HEK293 (cell line): ENCODE measurements at regions not wholly inside any gene's neighbourhood (a gene's known extent, or its start where the extent isn't known, plus 50 kb on each side); places are given as distances from the start of the nearest gene placed in this dataset.

ENCODE experiments used
- CTCF ChIA-PET: fragments of 350-600 bp; formaldehyde crosslinking; extraction: SDS; loops from one replicate; lab custom pipeline; 2021; ENCODE audit warnings: antibody characterized with exemption; lab: Yijun Ruan, JAX
- POLR2A ChIA-PET: fragments of 300-600 bp; formaldehyde crosslinking; extraction: SDS; loops from one replicate; lab custom pipeline; 2020; ENCODE audit warnings: antibody characterized with exemption, inconsistent platforms; lab: Yijun Ruan, JAX
- H3K27ac ChIP-seq: fragments of 200-500 bp; sonication (Bioruptor generic); 2 replicates; pipeline ENCODE4 v1.5.1; 2014; ENCODE audit warnings: low read depth, low read length, control low read depth, inconsistent platforms; ENCODE audit errors: extremely low read depth
- H3K36me3 ChIP-seq, 2 experiments: fragments of 200-500 bp in 1 of 2; sonication (Bioruptor generic) in 1 of 2; 1 replicate in 1 of 2; 2 replicates in 1 of 2; pipeline ENCODE4 v1.5.1; 2014 to 2017; ENCODE audit warnings: inconsistent platforms in 2 of 2, low read length in 2 of 2; ENCODE audit not compliant: control insufficient read depth in 2 of 2, insufficient read depth in 1 of 2
- H3K4me1 ChIP-seq: fragments of 200-500 bp; sonication (Bioruptor generic); 2 replicates; pipeline ENCODE4 v1.5.1; 2014; ENCODE audit warnings: mild to moderate bottlenecking, low read length, inconsistent platforms; ENCODE audit not compliant: control insufficient read depth, insufficient read depth
- H3K4me3 ChIP-seq: 2 replicates; pipeline ENCODE4 v1.5.1; 2011; ENCODE audit warnings: low read depth, mild to moderate bottlenecking, control low read depth, low read length, moderate library complexity
- H3K9me3 ChIP-seq: fragments of 200-500 bp; sonication (Bioruptor generic); 2 replicates; pipeline ENCODE4 v1.5.1; 2014; ENCODE audit warnings: low read depth, low read length, inconsistent platforms; ENCODE audit not compliant: control insufficient read depth, insufficient read depth
- MYNN ChIP-seq: fragments of 450-650 bp; formaldehyde crosslinking; IDR thresholded peaks from 2 replicates; pipeline ENCODE4 v1.5.1; 2016; ENCODE audit warnings: missing biosample characterization, missing genetic modification characterization, borderline replicate concordance
- PATZ1 ChIP-seq: fragments of 450-650 bp; formaldehyde crosslinking; IDR thresholded peaks from 2 replicates; pipeline ENCODE4 v1.5.1; 2016; ENCODE audit warnings: missing biosample characterization, missing genetic modification characterization
- PRDM6 ChIP-seq: fragments of 450-650 bp; formaldehyde crosslinking; IDR thresholded peaks from 2 replicates; pipeline ENCODE4 v1.5.1; 2017; ENCODE audit warnings: missing biosample characterization, missing genetic modification characterization
- YY2 ChIP-seq: fragments of 450-650 bp; formaldehyde crosslinking; IDR thresholded peaks from 2 replicates; pipeline ENCODE4 v1.5.1; 2016; ENCODE audit warnings: missing biosample characterization, missing genetic modification characterization
- ZBTB10 ChIP-seq: fragments of 450-650 bp; formaldehyde crosslinking; IDR thresholded peaks from 2 replicates; pipeline ENCODE4 v1.5.1; 2016; ENCODE audit warnings: missing biosample characterization, missing genetic modification characterization
- ZBTB17 ChIP-seq: fragments of 450-650 bp; formaldehyde crosslinking; IDR thresholded peaks from 2 replicates; pipeline ENCODE4 v1.5.1; 2016; ENCODE audit warnings: missing biosample characterization, missing genetic modification characterization
- ZBTB44 ChIP-seq: fragments of 450-650 bp; IDR thresholded peaks from 2 replicates; pipeline ENCODE4 v1.5.1; 2018; ENCODE audit warnings: missing biosample characterization, mild to moderate bottlenecking, missing genetic modification characterization
- ZBTB48 ChIP-seq: fragments of 450-650 bp; formaldehyde crosslinking; IDR thresholded peaks from 2 replicates; pipeline ENCODE4 v1.5.1; 2016; ENCODE audit warnings: missing biosample characterization, missing genetic modification characterization
- ZNF112 ChIP-seq: fragments of 450-650 bp; formaldehyde crosslinking; IDR thresholded peaks from 2 replicates; pipeline ENCODE4 v1.5.0; 2017; ENCODE audit warnings: missing biosample characterization, missing genetic modification characterization
- ZNF214 ChIP-seq: fragments of 450-650 bp; formaldehyde crosslinking; IDR thresholded peaks from 2 replicates; pipeline ENCODE4 v1.5.1; 2017; ENCODE audit warnings: missing biosample characterization, mild to moderate bottlenecking, missing genetic modification characterization, borderline replicate concordance
- ZNF221 ChIP-seq: fragments of 450-650 bp; formaldehyde crosslinking; IDR thresholded peaks from 2 replicates; pipeline ENCODE4 v1.5.1; 2017; ENCODE audit warnings: missing biosample characterization, missing genetic modification characterization, borderline replicate concordance
- ZNF24 ChIP-seq: fragments of 450-650 bp; formaldehyde crosslinking; IDR thresholded peaks from 2 replicates; pipeline ENCODE4 v1.5.1; 2016; ENCODE audit warnings: missing biosample characterization, missing genetic modification characterization
- ZNF341 ChIP-seq: fragments of 450-650 bp; formaldehyde crosslinking; IDR thresholded peaks from 2 replicates; pipeline ENCODE4; 2016; ENCODE audit warnings: low read depth, missing biosample characterization, missing genetic modification characterization
- ZNF580 ChIP-seq: fragments of 450-650 bp; formaldehyde crosslinking; IDR thresholded peaks from 2 replicates; pipeline ENCODE4 v1.5.1; 2016; ENCODE audit warnings: missing biosample characterization, missing genetic modification characterization
- ZNF629 ChIP-seq: fragments of 450-650 bp; formaldehyde crosslinking; IDR thresholded peaks from 2 replicates; pipeline ENCODE4 v1.5.1; 2017; ENCODE audit warnings: missing biosample characterization, missing genetic modification characterization
- ZNF777 ChIP-seq: fragments of 450-650 bp; formaldehyde crosslinking; IDR thresholded peaks from 2 replicates; pipeline ENCODE4 v1.5.1; 2017; ENCODE audit warnings: missing biosample characterization, missing genetic modification characterization, borderline replicate concordance
- ZNF785 ChIP-seq: fragments of 450-650 bp; formaldehyde crosslinking; IDR thresholded peaks from 2 replicates; pipeline ENCODE4 v1.5.1; 2016; ENCODE audit warnings: missing biosample characterization, missing genetic modification characterization
- ZSCAN30 ChIP-seq: fragments of 450-650 bp; IDR thresholded peaks from 2 replicates; pipeline ENCODE4 v1.5.1; 2018; ENCODE audit warnings: missing biosample characterization, mild to moderate bottlenecking, missing genetic modification characterization, moderate library complexity
- TF ChIP-seq, protein P1 (sequence below): fragments of 450-650 bp; formaldehyde crosslinking; IDR thresholded peaks from 2 replicates; pipeline ENCODE4 v1.5.1; 2016; ENCODE audit warnings: missing biosample characterization, missing genetic modification characterization, low read depth
- TF ChIP-seq, protein P2 (sequence below): fragments of 450-650 bp; formaldehyde crosslinking; IDR thresholded peaks from 2 replicates; pipeline ENCODE4 v1.5.1; 2016; ENCODE audit warnings: missing biosample characterization, missing genetic modification characterization

DNA sequence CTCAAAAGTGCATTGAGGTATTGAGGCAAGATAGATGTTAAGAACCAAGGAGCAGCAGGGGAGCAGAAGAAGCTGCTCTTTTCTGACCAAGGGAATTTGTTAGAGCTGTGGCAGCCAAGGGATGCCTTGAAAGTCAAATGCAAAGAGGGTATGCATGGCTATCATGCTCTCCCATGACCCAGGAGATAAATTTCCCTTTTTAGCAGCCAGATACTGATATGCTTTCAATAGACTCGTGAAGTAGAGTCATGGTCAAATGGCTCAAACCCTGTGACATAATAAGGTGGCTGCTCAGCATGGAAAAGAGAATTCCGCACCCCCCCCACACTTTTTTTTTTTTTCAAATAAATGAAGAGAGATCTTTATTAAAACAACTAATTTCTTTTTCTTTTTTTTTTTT, 180.9 kb upstream of the ACTBL2 start:
- no peaks in the 10 kb centered on the region for H3K36me3 ChIP-seq
- ChIA-PET POLR2A (no interaction called here), CTCF (no interaction called here)
- TF ChIP-seq ZNF629: no peak
- TF ChIP-seq ZBTB48 (tag by site-specific recombination): no peak
- TF ChIP-seq MYNN (tag by site-specific recombination): no peak
- no peak for TF ChIP-seq ZNF341 (tag by site-specific recombination)
- no peak for TF ChIP-seq YY2 (tag by site-specific recombination)
- TF ChIP-seq ZBTB44 (tag by site-specific recombination): no peak
- TF ChIP-seq ZSCAN30 (tag by site-specific recombination): no peak
- TF ChIP-seq ZNF785: no peak
- TF ChIP-seq ZBTB17 (tag by site-specific recombination): no peak
- TF ChIP-seq PRDM6: no peak
- no peak for TF ChIP-seq ZNF24 (tag by site-specific recombination)
- TF ChIP-seq ZNF214: no peak
- no peak for TF ChIP-seq ZBTB10
- TF ChIP-seq ZNF777 (tag by site-specific recombination): no peak
- TF ChIP-seq ZNF580 (tag by site-specific recombination): no peak
- TF ChIP-seq PATZ1 (tag by site-specific recombination): no peak
- TF ChIP-seq, protein P1, sequence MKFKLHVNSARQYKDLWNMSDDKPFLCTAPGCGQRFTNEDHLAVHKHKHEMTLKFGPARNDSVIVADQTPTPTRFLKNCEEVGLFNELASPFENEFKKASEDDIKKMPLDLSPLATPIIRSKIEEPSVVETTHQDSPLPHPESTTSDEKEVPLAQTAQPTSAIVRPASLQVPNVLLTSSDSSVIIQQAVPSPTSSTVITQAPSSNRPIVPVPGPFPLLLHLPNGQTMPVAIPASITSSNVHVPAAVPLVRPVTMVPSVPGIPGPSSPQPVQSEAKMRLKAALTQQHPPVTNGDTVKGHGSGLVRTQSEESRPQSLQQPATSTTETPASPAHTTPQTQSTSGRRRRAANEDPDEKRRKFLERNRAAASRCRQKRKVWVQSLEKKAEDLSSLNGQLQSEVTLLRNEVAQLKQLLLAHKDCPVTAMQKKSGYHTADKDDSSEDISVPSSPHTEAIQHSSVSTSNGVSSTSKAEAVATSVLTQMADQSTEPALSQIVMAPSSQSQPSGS (tag by site-specific recombination): no peak
- no peak for TF ChIP-seq ZNF221 (tag by site-specific recombination)
- no peak for TF ChIP-seq ZNF112 (tag by site-specific recombination)
- TF ChIP-seq, protein P2, sequence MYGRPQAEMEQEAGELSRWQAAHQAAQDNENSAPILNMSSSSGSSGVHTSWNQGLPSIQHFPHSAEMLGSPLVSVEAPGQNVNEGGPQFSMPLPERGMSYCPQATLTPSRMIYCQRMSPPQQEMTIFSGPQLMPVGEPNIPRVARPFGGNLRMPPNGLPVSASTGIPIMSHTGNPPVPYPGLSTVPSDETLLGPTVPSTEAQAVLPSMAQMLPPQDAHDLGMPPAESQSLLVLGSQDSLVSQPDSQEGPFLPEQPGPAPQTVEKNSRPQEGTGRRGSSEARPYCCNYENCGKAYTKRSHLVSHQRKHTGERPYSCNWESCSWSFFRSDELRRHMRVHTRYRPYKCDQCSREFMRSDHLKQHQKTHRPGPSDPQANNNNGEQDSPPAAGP (tag by site-specific recombination): no peak
- H3K4me1 ChIP-seq: no peaks in the 10 kb centered on the region
- H3K9me3 ChIP-seq: no peaks in the 10 kb centered on the region
- H3K27ac ChIP-seq: no peak overlapping the region
- H3K4me3 ChIP-seq: no peak overlapping the region
